ENCODE measurements at regions not wholly inside any gene's neighbourhood (a gene's known extent, or its start where the extent isn't known, plus 50 kb on each side); places are given as distances from the start of the nearest gene placed in this dataset.

GRCh38 chr1:219038398-219038797 is 135.3 kb upstream of the LYPLAL1 start:
- TF ChIP-seq EZH2 (IDR thresholded peaks at IDR 0.05) (no peak), POLR2AphosphoS5 (IDR thresholded peaks at IDR 0.05; ENCODE audit: borderline replicate concordance, low read depth, low read length) (no peak)
